ENCODE measurements at regions not wholly inside any gene's neighbourhood (a gene's known extent, or its start where the extent isn't known, plus 50 kb on each side); places are given as distances from the start of the nearest gene placed in this dataset.

DNA sequence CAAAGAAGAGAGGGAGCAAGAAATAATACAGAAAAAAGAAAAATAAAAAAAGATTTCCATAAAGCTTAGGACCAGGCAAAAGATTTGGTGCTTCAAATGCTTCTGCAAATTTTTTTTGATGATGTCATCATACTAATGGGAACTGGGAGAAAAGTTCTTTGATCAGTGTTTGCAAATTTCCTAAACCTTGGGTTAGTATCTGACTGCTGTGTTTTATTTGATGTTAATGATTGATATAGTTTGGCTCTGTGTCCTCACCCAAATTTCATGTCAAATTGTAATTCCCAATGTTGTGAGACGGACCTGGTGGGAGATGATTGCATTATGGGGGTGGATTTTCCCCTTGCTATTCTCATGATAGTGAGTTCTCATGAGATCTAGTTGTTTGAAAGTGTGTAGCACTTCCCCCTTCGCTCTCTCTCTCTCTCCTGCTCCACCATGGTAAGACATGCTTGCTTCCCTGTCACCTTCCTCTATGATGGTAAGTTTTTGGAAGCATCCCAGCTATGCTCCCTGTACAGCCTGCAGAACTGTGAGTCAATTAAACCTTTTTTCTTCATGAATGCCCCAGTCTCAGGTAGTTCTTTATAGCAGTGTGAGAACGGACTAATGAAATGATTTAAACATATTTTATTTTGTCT lies 72.6 kb downstream of the TMEM100 start:
- peaks cover 63% of the 10 kb centered on the region for H3K27me3 Mint-ChIP-seq
- no peaks in the 10 kb centered on the region for H3K36me3 Mint-ChIP-seq (ENCODE audit: low read depth)
- no peak overlapping the region for H3K27ac Mint-ChIP-seq
- H3K9me3 ChIP-seq (ENCODE audit: control insufficient read depth, low read length, poor library complexity, severe bottlenecking) = no peaks in the 10 kb centered on the region
- H3K4me3 Mint-ChIP-seq = no peak overlapping the region
- no peak for ATAC-seq
- peaks cover 4% of the 10 kb centered on the region for H3K4me1 Mint-ChIP-seq
- DNase-seq = no peak

DNA sequence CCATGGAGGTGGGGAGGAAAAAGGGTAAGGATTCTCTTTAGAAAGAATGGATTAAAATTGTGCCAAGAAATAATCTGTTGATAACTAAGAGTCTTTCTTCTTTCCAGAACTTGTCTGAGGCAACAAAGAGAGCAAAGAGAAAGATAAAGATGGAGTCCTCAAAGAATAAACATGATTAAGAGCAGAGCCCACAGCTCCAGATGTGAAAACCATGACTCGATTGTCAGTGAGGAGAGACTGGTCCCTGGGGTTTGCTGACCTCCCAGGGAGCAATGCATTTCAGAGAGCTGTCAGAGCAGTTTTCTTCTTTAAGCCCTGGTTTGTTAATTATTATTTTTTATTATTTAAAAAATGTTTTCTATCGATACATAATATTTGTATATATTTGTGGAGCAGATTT lies 74.6 kb downstream of the TMEM100 start:
- no peak for DNase-seq
- peaks cover 2% of the 10 kb centered on the region for H3K36me3 Mint-ChIP-seq (ENCODE audit: low read depth)
- peaks cover 9% of the 10 kb centered on the region for H3K4me1 Mint-ChIP-seq
- no peak overlapping the region for H3K4me3 Mint-ChIP-seq
- H3K27ac Mint-ChIP-seq = no peak overlapping the region
- H3K9me3 ChIP-seq (ENCODE audit: control insufficient read depth, low read length, poor library complexity, severe bottlenecking) = no peaks in the 10 kb centered on the region
- H3K27me3 Mint-ChIP-seq = peaks cover 80% of the 10 kb centered on the region
- ATAC-seq = no peak

DNA sequence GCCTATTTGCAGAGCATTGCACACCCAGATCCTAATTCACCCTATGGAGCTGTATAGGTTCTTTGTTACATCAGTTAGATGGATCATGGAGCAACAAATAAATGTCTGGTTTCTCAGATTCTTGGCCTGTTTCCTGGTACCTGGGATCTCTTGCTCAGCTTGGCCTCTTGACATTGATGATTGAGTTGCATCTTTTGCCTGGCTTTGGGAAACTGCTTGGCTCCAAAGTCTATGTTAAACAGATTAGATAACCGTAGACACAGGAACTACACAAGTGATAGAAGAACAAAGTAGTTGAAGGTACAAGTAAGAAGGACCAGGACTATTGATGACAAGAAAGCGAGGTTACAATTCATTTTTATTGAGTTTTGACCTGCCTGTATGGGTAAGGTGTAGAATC lies 77.3 kb downstream of the TMEM100 start:
- Mint-ChIP-seq H3K27ac (no peak overlapping the region), H3K36me3 (ENCODE audit: low read depth) (peaks cover 2% of the 10 kb centered on the region), H3K4me3 (no peak overlapping the region), H3K27me3 (peaks cover 61% of the 10 kb centered on the region), H3K4me1 (peaks cover 16% of the 10 kb centered on the region)
- ATAC-seq (no peak), DNase-seq (no peak)
- no peaks in the 10 kb centered on the region for H3K9me3 ChIP-seq (ENCODE audit: control insufficient read depth, low read length, poor library complexity, severe bottlenecking)

DNA sequence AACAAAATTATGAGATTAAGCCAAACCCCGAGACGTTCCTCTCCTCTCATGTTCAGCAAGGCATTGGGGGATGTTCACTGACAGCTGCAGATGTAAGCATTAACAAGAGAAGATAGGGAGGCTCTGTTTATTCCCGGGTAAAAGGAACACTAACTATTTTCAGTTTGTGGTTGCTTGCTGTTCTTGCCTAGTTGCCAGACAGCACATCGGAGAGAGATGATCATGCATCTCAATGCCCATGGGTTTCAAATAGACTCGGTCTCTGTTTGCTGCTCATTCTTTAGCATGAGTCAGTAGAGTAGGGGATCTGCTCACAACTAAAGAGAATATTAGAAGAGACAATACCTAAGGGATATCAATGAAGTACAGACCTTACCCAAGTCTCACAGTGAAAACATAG lies 78.3 kb downstream of the TMEM100 start:
- no peaks in the 10 kb centered on the region for H3K9me3 ChIP-seq (ENCODE audit: control insufficient read depth, low read length, poor library complexity, severe bottlenecking)
- DNase-seq (no peak), ATAC-seq (no peak)
- no peak overlapping the region for H3K27ac Mint-ChIP-seq
- peaks cover 2% of the 10 kb centered on the region for H3K36me3 Mint-ChIP-seq (ENCODE audit: low read depth)
- H3K4me1 Mint-ChIP-seq = peaks cover 14% of the 10 kb centered on the region
- H3K4me3 Mint-ChIP-seq = no peak overlapping the region
- H3K27me3 Mint-ChIP-seq = peaks cover 51% of the 10 kb centered on the region

DNA sequence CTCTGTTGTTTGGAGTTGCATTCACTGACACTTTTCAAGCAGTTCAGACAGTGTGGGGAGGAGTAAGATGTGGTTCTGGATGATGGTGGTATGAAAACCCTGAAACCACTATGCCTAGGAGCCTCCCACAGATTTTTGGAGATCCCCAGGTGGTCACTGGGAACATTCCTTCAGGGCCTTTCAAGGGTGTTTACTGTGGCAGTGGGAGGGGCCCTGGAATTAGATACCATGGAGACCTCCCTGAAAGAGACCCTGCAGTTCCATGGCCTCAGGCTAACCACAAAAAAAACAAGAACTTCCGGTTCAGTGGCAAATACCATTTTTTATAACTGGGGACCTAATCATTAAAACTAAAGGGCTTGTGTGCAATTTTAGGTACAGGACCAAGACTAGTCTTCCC lies 79.9 kb downstream of the TMEM100 start:
- DNase-seq = no peak
- Mint-ChIP-seq H3K4me1 (peaks cover 14% of the 10 kb centered on the region), H3K27ac (no peak overlapping the region), H3K27me3 (peaks cover 41% of the 10 kb centered on the region), H3K36me3 (ENCODE audit: low read depth) (peaks cover 2% of the 10 kb centered on the region), H3K4me3 (no peak overlapping the region)
- no peak for ATAC-seq
- no peaks in the 10 kb centered on the region for H3K9me3 ChIP-seq (ENCODE audit: control insufficient read depth, low read length, poor library complexity, severe bottlenecking)

DNA sequence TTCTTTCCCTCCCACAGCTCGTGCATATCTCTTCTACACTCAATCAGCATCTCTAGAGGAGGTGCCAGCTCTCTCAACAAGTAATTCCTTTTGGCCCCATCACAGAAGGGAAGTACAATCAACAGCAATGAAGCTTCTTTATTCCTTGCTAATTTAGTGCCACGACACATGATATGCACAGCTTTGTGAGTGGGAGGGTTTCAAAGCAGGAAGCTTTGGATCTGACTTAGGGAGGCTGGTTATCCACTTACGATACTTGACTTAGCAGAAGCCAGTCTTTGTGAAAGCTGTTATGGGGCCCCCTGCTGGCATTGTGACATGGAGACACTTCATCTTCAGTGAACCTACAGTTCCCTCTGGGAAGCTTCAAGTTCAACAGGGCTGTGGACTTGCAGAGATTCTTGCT lies 81.0 kb downstream of the TMEM100 start:
- H3K9me3 ChIP-seq (ENCODE audit: control insufficient read depth, low read length, poor library complexity, severe bottlenecking) = no peaks in the 10 kb centered on the region
- no peak overlapping the region for H3K27ac Mint-ChIP-seq
- peak; percentile 54 for ATAC-seq
- peaks cover 2% of the 10 kb centered on the region for H3K36me3 Mint-ChIP-seq (ENCODE audit: low read depth)
- DNase-seq = no peak
- peaks cover 14% of the 10 kb centered on the region for H3K4me1 Mint-ChIP-seq
- H3K27me3 Mint-ChIP-seq = peaks cover 35% of the 10 kb centered on the region
- H3K4me3 Mint-ChIP-seq = no peak overlapping the region

DNA sequence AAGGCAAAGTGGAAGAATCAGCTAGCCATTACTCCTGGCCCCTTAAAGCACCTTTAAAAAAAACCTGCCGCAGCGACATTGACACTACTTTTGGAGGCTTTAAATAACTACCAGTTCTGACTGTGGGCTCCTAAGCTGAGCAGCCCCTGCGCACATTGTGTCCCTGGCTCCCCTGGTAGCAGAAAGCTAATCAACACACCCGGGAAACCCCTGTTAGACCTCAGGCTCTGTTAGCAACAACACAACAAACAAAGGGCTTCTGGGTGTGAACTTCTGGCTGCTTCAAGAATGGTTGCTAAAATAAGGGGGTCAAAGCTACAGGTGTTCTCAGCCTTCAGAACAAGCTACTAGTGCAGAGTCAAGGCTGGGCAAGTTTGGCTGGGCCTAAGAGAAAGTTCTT lies 83.6 kb downstream of the TMEM100 start:
- H3K27me3 Mint-ChIP-seq = peaks cover 25% of the 10 kb centered on the region
- no peak for DNase-seq
- H3K4me3 Mint-ChIP-seq = no peak overlapping the region
- no peaks in the 10 kb centered on the region for H3K9me3 ChIP-seq (ENCODE audit: control insufficient read depth, low read length, poor library complexity, severe bottlenecking)
- peaks cover 17% of the 10 kb centered on the region for H3K4me1 Mint-ChIP-seq
- peaks cover 2% of the 10 kb centered on the region for H3K36me3 Mint-ChIP-seq (ENCODE audit: low read depth)
- no peak for ATAC-seq
- no peak overlapping the region for H3K27ac Mint-ChIP-seq

DNA sequence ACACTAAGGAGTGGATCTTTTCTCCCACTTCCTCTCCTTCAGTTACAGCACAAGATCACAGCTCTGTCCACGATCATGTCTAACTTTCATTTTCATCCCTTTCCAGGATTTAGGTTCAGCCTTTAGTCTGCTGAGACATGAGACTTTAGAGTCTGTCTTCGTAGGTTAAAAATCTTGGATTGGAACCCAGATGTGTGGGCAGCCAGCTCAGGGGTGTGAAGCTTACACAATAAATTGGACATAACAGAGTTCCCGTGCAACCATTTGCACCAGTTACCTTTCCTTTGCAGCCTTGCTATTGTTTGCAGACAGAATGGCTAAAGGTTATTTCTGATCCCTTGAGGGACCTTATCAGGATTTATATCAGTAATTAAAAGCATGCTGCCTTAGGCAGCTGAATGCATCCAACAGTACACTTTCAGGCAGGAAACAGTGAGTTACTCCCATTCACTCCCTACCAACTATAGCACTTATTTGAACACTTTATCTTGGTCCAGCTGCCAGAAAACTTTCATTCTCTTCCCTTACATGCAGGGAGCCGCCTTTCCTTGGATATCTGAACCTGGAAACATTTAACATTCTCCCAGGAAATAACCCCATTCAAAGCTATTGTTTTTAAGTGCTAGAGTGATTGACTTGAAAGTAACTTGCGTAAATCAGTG lies 87.3 kb downstream of the TMEM100 start:
- no peak for DNase-seq
- Mint-ChIP-seq H3K27ac (no peak overlapping the region), H3K4me1 (peaks cover 4% of the 10 kb centered on the region), H3K4me3 (no peak overlapping the region), H3K36me3 (ENCODE audit: low read depth) (no peaks in the 10 kb centered on the region), H3K27me3 (peaks cover 46% of the 10 kb centered on the region)
- no peak for ATAC-seq
- no peaks in the 10 kb centered on the region for H3K9me3 ChIP-seq (ENCODE audit: control insufficient read depth, low read length, poor library complexity, severe bottlenecking)

DNA sequence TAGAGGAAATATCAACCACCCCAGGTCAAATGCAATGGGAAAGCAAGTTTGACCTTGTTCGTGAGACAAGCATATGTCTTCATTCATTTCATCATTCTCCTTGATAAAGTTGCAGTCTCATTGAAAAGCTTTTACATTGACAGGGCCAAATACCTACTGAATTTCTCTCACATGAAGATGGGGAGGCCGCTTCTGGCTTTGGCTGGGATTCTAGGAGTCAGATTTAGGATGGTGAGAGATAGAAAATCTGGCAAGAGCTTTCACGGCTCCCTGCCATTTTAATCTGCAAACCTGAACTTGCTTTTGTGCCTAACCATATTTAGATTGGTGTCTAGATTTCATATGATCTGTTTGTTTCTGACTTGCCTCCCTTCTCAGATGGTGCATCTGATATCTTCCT lies 88.0 kb downstream of the TMEM100 start:
- Mint-ChIP-seq H3K27ac (no peak overlapping the region), H3K27me3 (peaks cover 47% of the 10 kb centered on the region), H3K4me3 (no peak overlapping the region), H3K4me1 (peaks cover 2% of the 10 kb centered on the region), H3K36me3 (ENCODE audit: low read depth) (no peaks in the 10 kb centered on the region)
- H3K9me3 ChIP-seq (ENCODE audit: control insufficient read depth, low read length, poor library complexity, severe bottlenecking) = no peaks in the 10 kb centered on the region
- ATAC-seq (no peak), DNase-seq (no peak)

DNA sequence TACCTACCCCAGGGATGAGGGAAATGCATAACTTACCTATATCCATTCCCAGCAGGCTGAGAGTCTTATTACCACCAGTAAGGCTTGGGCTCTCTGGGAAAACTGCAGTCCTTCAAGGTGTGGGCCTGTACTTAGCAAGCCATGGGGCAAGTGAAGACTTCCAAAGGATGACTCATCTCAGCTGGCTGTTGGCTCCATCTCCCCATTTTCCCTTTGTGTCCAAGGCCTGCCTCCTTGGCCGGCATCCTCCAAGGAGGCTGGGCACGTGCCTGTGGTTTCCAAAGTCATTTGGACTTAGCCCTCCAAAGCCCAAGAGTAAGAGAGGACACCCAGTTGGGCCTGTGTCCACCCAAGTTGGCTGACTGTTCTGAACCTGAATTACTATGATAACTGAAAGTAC lies 89.8 kb downstream of the TMEM100 start:
- no peak for DNase-seq
- Mint-ChIP-seq H3K4me3 (no peak overlapping the region), H3K27ac (no peak overlapping the region), H3K36me3 (ENCODE audit: low read depth) (no peaks in the 10 kb centered on the region), H3K27me3 (peaks cover 51% of the 10 kb centered on the region), H3K4me1 (peaks cover 2% of the 10 kb centered on the region)
- no peaks in the 10 kb centered on the region for H3K9me3 ChIP-seq (ENCODE audit: control insufficient read depth, low read length, poor library complexity, severe bottlenecking)
- ATAC-seq = no peak

DNA sequence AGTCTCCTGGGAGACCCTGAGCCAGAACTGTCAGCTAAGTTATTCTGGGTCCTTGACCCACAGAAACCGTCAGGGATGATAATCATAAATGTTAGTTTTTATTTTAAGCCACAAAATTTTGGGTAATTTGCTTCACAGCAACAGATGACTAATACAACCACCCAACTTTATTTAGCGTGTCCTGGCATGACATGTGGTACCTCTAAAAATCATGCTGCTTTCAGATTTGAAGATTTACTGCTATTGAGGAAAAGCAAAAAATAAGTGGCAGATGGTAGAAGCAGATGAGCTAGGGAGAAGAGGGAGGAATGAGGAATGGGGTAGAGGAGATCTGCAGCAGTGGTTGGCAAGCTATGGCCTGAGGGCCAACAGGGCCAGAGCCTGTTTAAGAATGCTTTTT lies 90.4 kb downstream of the TMEM100 start:
- H3K27me3 Mint-ChIP-seq = peaks cover 51% of the 10 kb centered on the region
- H3K4me3 Mint-ChIP-seq = no peak overlapping the region
- no peak for DNase-seq
- no peaks in the 10 kb centered on the region for H3K36me3 Mint-ChIP-seq (ENCODE audit: low read depth)
- peaks cover 2% of the 10 kb centered on the region for H3K4me1 Mint-ChIP-seq
- no peak overlapping the region for H3K27ac Mint-ChIP-seq
- ATAC-seq = no peak
- no peaks in the 10 kb centered on the region for H3K9me3 ChIP-seq (ENCODE audit: control insufficient read depth, low read length, poor library complexity, severe bottlenecking)

DNA sequence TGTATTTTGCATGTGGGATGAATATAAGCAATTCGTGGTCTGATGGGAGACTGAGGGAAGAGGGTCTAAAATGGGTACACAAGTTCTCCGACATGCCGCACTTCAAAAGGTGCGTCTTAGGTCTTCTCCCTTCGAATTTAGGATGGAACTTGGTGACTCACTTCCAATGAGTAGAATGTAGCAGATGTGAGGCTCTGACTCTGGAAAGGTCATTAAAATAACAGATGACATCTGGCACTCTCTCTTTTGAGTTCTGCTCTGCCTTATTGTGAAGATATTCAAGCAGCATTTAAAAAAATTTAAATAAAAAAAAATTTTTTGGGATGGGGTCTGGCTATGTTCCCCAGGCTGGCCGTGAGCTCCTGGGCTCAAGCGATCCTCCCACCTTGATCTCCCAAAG lies 92.7 kb downstream of the TMEM100 start:
- Mint-ChIP-seq H3K4me3 (no peak overlapping the region), H3K36me3 (ENCODE audit: low read depth) (no peaks in the 10 kb centered on the region), H3K27me3 (peaks cover 39% of the 10 kb centered on the region), H3K27ac (no peak overlapping the region), H3K4me1 (peaks cover 5% of the 10 kb centered on the region)
- DNase-seq (no peak), ATAC-seq (no peak)
- H3K9me3 ChIP-seq (ENCODE audit: control insufficient read depth, low read length, poor library complexity, severe bottlenecking) = no peaks in the 10 kb centered on the region

DNA sequence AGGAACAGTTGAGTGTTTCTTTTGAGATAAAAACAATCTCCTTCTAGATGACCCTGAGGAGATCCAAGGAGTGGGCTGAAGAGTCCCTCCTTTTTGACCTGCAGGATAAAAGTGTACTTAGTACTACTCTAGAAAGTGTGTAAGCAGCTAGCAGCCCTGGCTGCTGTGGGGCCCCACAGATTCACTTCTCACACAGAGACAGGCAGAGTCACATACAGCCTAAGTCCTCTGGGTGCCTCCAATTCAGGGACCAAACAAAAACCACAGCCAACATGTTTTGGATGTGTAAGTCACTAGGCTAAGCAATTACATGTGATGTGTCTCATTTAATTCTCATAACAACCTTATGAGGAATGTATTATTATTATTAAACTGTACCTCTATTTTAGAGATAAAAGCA lies 97.1 kb downstream of the TMEM100 start:
- H3K9me3 ChIP-seq (ENCODE audit: control insufficient read depth, low read length, poor library complexity, severe bottlenecking) = no peaks in the 10 kb centered on the region
- H3K4me1 Mint-ChIP-seq = peaks cover 11% of the 10 kb centered on the region
- DNase-seq = no peak
- ATAC-seq = no peak
- peak overlapping the region; percentile 90 for H3K27ac Mint-ChIP-seq
- peaks cover 40% of the 10 kb centered on the region for H3K27me3 Mint-ChIP-seq
- no peaks in the 10 kb centered on the region for H3K36me3 Mint-ChIP-seq (ENCODE audit: low read depth)
- H3K4me3 Mint-ChIP-seq = peak overlapping the region; percentile 51

DNA sequence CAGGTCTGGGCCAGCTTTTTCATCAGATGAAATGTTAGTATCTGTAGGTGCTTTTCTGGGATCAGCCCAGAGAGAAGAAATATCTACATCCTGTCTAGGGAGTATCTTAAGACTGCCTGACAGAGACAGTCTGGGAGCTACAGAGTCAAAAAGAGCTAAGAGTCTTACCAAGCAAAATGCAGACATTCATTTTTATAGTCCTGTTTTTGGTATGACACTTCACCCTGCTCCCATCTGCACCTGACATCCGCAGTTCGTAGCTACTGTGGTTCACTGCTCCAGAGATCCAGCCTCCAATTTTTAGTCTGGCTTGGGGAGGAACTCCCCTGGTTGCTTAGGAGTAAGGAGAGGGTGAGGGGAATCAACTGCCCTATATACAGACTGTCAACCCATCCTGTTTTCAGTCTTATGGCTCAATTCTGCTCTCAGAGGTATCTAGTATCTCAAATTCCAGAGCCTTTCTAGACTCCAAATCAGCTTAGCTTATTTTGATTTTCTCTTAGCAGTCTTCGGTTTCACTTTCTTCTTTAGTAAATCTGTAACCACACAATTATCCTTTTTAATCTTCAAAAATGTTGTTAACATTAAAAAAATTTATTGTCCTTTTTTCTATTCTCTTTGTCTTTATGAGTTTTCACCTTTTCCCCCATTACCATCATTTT lies 97.8 kb downstream of the TMEM100 start:
- no peak for DNase-seq
- H3K27me3 Mint-ChIP-seq = peaks cover 43% of the 10 kb centered on the region
- no peak for ATAC-seq
- H3K27ac Mint-ChIP-seq = peak overlapping the region; percentile 90
- no peaks in the 10 kb centered on the region for H3K9me3 ChIP-seq (ENCODE audit: control insufficient read depth, low read length, poor library complexity, severe bottlenecking)
- H3K36me3 Mint-ChIP-seq (ENCODE audit: low read depth) = no peaks in the 10 kb centered on the region
- H3K4me3 Mint-ChIP-seq = peak overlapping the region; percentile 51
- H3K4me1 Mint-ChIP-seq = peaks cover 11% of the 10 kb centered on the region

Measured in T-helper 17 cell (primary cell).